K562 (cell line): ENCODE measurements at regions not wholly inside any gene's neighbourhood (a gene's known extent, or its start where the extent isn't known, plus 50 kb on each side); places are given as distances from the start of the nearest gene placed in this dataset.

Source experiments
- CBFB ChIP-seq: sonication (generic); formaldehyde crosslinking; IDR thresholded peaks from 2 replicates; pipeline ENCODE4 v1.4.0; 2020; ENCODE audit warnings: mild to moderate bottlenecking, missing genetic modification reagents
- DACH1 ChIP-seq: fragments of 450-650 bp; IDR thresholded peaks from 2 replicates; pipeline ENCODE4 v1.6.1; 2018; ENCODE audit not compliant: partially characterized antibody
- EGR1 ChIP-seq: fragments of 450-650 bp; conservative IDR thresholded peaks from 2 replicates; pipeline ENCODE4 v1.6.1; 2017; ENCODE audit warnings: mild to moderate bottlenecking
- HBP1 ChIP-seq: fragments of 450-650 bp; formaldehyde crosslinking; IDR thresholded peaks from 2 replicates; pipeline ENCODE4 v1.4.0; 2022; ENCODE audit warnings: missing genetic modification characterization
- MYC ChIP-seq, 2 experiments: fragments of 250-450 bp in 1 of 2; sonication (Bioruptor Pico) in 1 of 2; IDR thresholded peaks; 2 replicates each; pipeline versions ENCODE4 v1.5.1 to v1.6.1; 2012 to 2021; ENCODE audit warnings: low read depth in 2 of 2, borderline replicate concordance in 1 of 2, improper control_type of control experiment in 1 of 2, low read length in 1 of 2, mild to moderate bottlenecking in 1 of 2, moderate library complexity in 1 of 2
- NELFE ChIP-seq: IDR thresholded peaks from 2 replicates; pipeline ENCODE4 v1.6.1; 2011; ENCODE audit warnings: mild to moderate bottlenecking; ENCODE audit not compliant: insufficient read depth, insufficient read length
- NFE2 ChIP-seq: IDR thresholded peaks from 2 replicates; pipeline ENCODE4 v1.6.1; 2014; ENCODE audit warnings: antibody characterized with exemption, low read depth
- RBFOX2 ChIP-seq: fragments of 200-400 bp; formaldehyde crosslinking; IDR thresholded peaks from 2 replicates; pipeline ENCODE4 v1.6.1; 2017; ENCODE audit warnings: low read depth, mild to moderate bottlenecking, low read length, moderate library complexity
- RREB1 ChIP-seq: fragments of 250-450 bp; sonication (Bioruptor Pico); IDR thresholded peaks from 2 replicates; pipeline ENCODE4 v1.4.0; 2020
- SRSF9 ChIP-seq: fragments of 200-400 bp; formaldehyde crosslinking; IDR thresholded peaks from 2 replicates; pipeline ENCODE4 v1.6.1; 2017; ENCODE audit warnings: low read depth, low read length, borderline replicate concordance
- TBL1XR1 ChIP-seq, 2 experiments: IDR thresholded peaks; 2 replicates each; pipeline ENCODE4 v1.6.1; 2012; ENCODE audit warnings: improper control_type of control experiment in 2 of 2, low read length in 2 of 2, mild to moderate bottlenecking in 1 of 2
- TEAD4 ChIP-seq, 2 experiments: sonication (generic) in 1 of 2; formaldehyde crosslinking in 1 of 2; IDR thresholded peaks; 2 replicates each; pipeline versions ENCODE4 v1.6.1 to v1.8.0; 2012 to 2022; ENCODE audit warnings: borderline replicate concordance in 1 of 2, inconsistent platforms in 1 of 2, low read length in 1 of 2, mild to moderate bottlenecking in 1 of 2, missing genetic modification reagents in 1 of 2
- YY1 ChIP-seq, 3 experiments: IDR thresholded peaks; 2 replicates each; pipeline ENCODE4 v1.6.1; 2011; ENCODE audit warnings: low read length in 2 of 3, mild to moderate bottlenecking in 2 of 3, moderate library complexity in 2 of 3, borderline replicate concordance in 1 of 3, control low read depth in 1 of 3, low read depth in 1 of 3; ENCODE audit not compliant: insufficient read depth in 3 of 3, insufficient replicate concordance in 2 of 3, control insufficient read depth in 1 of 3, insufficient read length in 1 of 3; ENCODE audit errors: extremely low read depth in 1 of 3
- ZNF655 ChIP-seq: fragments of 250-450 bp; sonication (Bioruptor Pico); IDR thresholded peaks from 2 replicates; pipeline ENCODE4 v1.5.0; 2021
- ZNF780A ChIP-seq: fragments of 250-450 bp; sonication (Bioruptor Pico); IDR thresholded peaks from 2 replicates; pipeline ENCODE4 v1.5.0; 2021; ENCODE audit warnings: mild to moderate bottlenecking

GRCh38 chr20:41715526-41715925 is 97.3 kb upstream of the CHD6 start (continued):
- TF ChIP-seq DACH1 (no peak), RREB1 (no peak), CBFB (CRISPR knock-in tag) (no peak), ZNF655 (CRISPR knock-in tag) (no peak), TEAD4 (IDR thresholded peaks at IDR 0.05; ENCODE audit: low read length) (peak; percentile 67), TEAD4 (CRISPR knock-in tag; IDR thresholded peaks at IDR 0.05; ENCODE audit: borderline replicate concordance) (no peak), SRSF9 (no peak), TBL1XR1 (IDR thresholded peaks at IDR 0.05; ENCODE audit: low read length in 2 of 2) (peak in 1 of 2 experiments; percentile 53; a peak in 1 of 4 replicates), NFE2 (no peak), ZNF780A (CRISPR knock-in tag) (no peak), RBFOX2 (no peak), YY1 (IDR thresholded peaks at IDR 0.05; ENCODE audit: borderline replicate concordance in 1 of 3, control insufficient read depth in 1 of 3, extremely low read depth in 1 of 3, insufficient read depth in 3 of 3, insufficient read length in 1 of 3, insufficient replicate concordance in 2 of 3, low read depth in 1 of 3, low read length in 2 of 3) (no peak), MYC (IDR thresholded peaks at IDR 0.05; ENCODE audit: low read depth, low read length) (0 out of 2 replicates have a peak, but pooled peaks have one; percentile 15), MYC (CRISPR knock-in tag; IDR thresholded peaks at IDR 0.05; ENCODE audit: borderline replicate concordance, low read depth) (no peak), HBP1 (CRISPR knock-in tag) (no peak), EGR1 (no peak), NELFE (no peak)
